IMR-90 (cell line): ENCODE measurements at regions not wholly inside any gene's neighbourhood (a gene's known extent, or its start where the extent isn't known, plus 50 kb on each side); places are given as distances from the start of the nearest gene placed in this dataset.

Experiments
- ATAC-seq: fragments of 200-7000 bp; cut with Tn5 transposase; 2 replicates; pipeline ENCODE4 v1.9.1; 2020; ENCODE audit warnings: low read depth, mild to moderate bottlenecking, moderate library complexity
- BruUV-seq: library from RNA; stranded (reverse); fragments of 400-500 nt; replicated peaks from 2 replicates; lab custom pipeline; 2021; lab: Mats Ljungman, UMichigan
- CTCF ChIA-PET: fragments of 300-600 bp; formaldehyde crosslinking; extraction: SDS; loops from one replicate; lab custom pipeline; 2021; ENCODE audit warnings: antibody characterized with exemption; lab: Yijun Ruan, JAX
- POLR2A ChIA-PET: fragments of 300-600 bp; sonication (Branson Sonifier 250); formaldehyde crosslinking; loops from one replicate; lab custom pipeline; 2022; ENCODE audit warnings: antibody characterized with exemption; ENCODE audit not compliant: unreplicated experiment; lab: Charles Lee
- DNase-seq: peaks from one replicate; pipeline ENCODE4 v3.0.0; 2013
- H2AFZ ChIP-seq: replicated peaks from 2 replicates; pipeline ENCODE3; 2013; ENCODE audit warnings: low read length, mild to moderate bottlenecking; ENCODE audit not compliant: poor library complexity
- H2AK5ac ChIP-seq: 2 replicates; pipeline ENCODE4 v1.6.1; 2013; ENCODE audit warnings: low read depth, low read length, inconsistent platforms
- H2AK9ac ChIP-seq: replicated peaks from 2 replicates; pipeline ENCODE3; 2013; ENCODE audit warnings: mild to moderate bottlenecking, low read depth, low read length, moderate library complexity; ENCODE audit not compliant: poor library complexity
- H2BK120ac ChIP-seq: 2 replicates; pipeline ENCODE4 v1.6.1; 2013; ENCODE audit warnings: low read depth, low read length, inconsistent platforms
- H2BK15ac ChIP-seq: 3 replicates; pipeline ENCODE4 v1.6.1; 2013; ENCODE audit warnings: low read depth, low read length, inconsistent platforms
- H2BK20ac ChIP-seq: 2 replicates; pipeline ENCODE4 v1.6.1; 2013; ENCODE audit warnings: low read depth, mild to moderate bottlenecking, inconsistent platforms, low read length, moderate library complexity
- H2BK5ac ChIP-seq: 2 replicates; pipeline ENCODE4 v1.6.1; 2013; ENCODE audit warnings: mild to moderate bottlenecking, low read depth, low read length, inconsistent platforms; ENCODE audit not compliant: poor library complexity, severe bottlenecking
- H3K14ac ChIP-seq: replicated peaks from 2 replicates; pipeline ENCODE4 v1.6.1; 2013; ENCODE audit warnings: low read depth, low read length, inconsistent platforms
- H3K18ac ChIP-seq: 2 replicates; pipeline ENCODE4 v1.6.1; 2013; ENCODE audit warnings: low read depth, low read length, control low read depth
- H3K23ac ChIP-seq: 2 replicates; pipeline ENCODE4 v1.6.1; 2013; ENCODE audit warnings: low read depth, low read length, inconsistent platforms
- H3K27ac ChIP-seq: 2 replicates; pipeline ENCODE4 v1.5.1; 2013; ENCODE audit warnings: mild to moderate bottlenecking, control low read depth, low read length; ENCODE audit not compliant: insufficient read depth
- H3K27me3 ChIP-seq: 2 replicates; pipeline ENCODE4 v1.6.1; 2013; ENCODE audit warnings: low read length; ENCODE audit not compliant: control insufficient read depth, insufficient read depth
- H3K36me3 ChIP-seq: 2 replicates; pipeline ENCODE4 v1.6.1; 2013; ENCODE audit warnings: low read length, mixed read lengths; ENCODE audit not compliant: control insufficient read depth, insufficient read depth
- H3K4ac ChIP-seq: 2 replicates; pipeline ENCODE4 v1.6.1; 2013; ENCODE audit warnings: low read depth, low read length, inconsistent platforms
- H3K4me1 ChIP-seq: 2 replicates; pipeline ENCODE4 v1.6.1; 2013; ENCODE audit warnings: low read length, mixed read lengths; ENCODE audit not compliant: control insufficient read depth, insufficient read depth
- H3K4me2 ChIP-seq: 2 replicates; pipeline ENCODE4 v1.6.1; 2013; ENCODE audit warnings: low read depth, mild to moderate bottlenecking, control low read depth, low read length, moderate library complexity
- H3K4me3 ChIP-seq: 2 replicates; pipeline ENCODE4 v1.5.1; 2013; ENCODE audit warnings: low read depth, mild to moderate bottlenecking, control low read depth, low read length, moderate library complexity; ENCODE audit not compliant: insufficient read depth
- H3K56ac ChIP-seq: 2 replicates; pipeline ENCODE4 v1.6.1; 2013; ENCODE audit warnings: low read length, inconsistent platforms; ENCODE audit not compliant: insufficient read depth; ENCODE audit errors: extremely low read depth
- H3K79me1 ChIP-seq, 2 experiments: 2 replicates each; pipeline ENCODE4 v1.6.1; 2013; ENCODE audit warnings: low read length in 2 of 2, inconsistent platforms in 1 of 2, low read depth in 1 of 2
- H3K9ac ChIP-seq: 2 replicates; pipeline ENCODE4 v1.6.1; 2013; ENCODE audit warnings: low read depth, low read length, control low read depth
- H3K9me1 ChIP-seq: 2 replicates; pipeline ENCODE4 v1.6.1; 2013; ENCODE audit warnings: low read length, inconsistent platforms; ENCODE audit not compliant: insufficient read depth
- H3K9me3 ChIP-seq: 2 replicates; pipeline ENCODE4 v1.6.1; 2013; ENCODE audit warnings: low read length; ENCODE audit not compliant: control insufficient read depth, insufficient read depth
- H4K20me1 ChIP-seq: 2 replicates; pipeline ENCODE4 v1.6.1; 2013; ENCODE audit warnings: low read length, inconsistent platforms; ENCODE audit not compliant: insufficient read depth
- H4K5ac ChIP-seq: 2 replicates; pipeline ENCODE4 v1.6.1; 2013; ENCODE audit warnings: mild to moderate bottlenecking, low read depth, low read length, control low read depth
- H4K8ac ChIP-seq, 2 experiments: 2 replicates each; pipeline ENCODE4 v1.6.1; 2013; ENCODE audit warnings: low read depth in 2 of 2, low read length in 2 of 2, control low read depth in 1 of 2, inconsistent platforms in 1 of 2
- H4K91ac ChIP-seq: 2 replicates; pipeline ENCODE4 v1.6.1; 2013; ENCODE audit warnings: low read depth, low read length, inconsistent platforms; ENCODE audit not compliant: insufficient read depth
- CHD1 ChIP-seq: IDR thresholded peaks from 2 replicates; pipeline ENCODE4 v1.6.1; 2012; ENCODE audit warnings: low read depth, low read length, improper control_type of control experiment
- MAZ ChIP-seq: IDR thresholded peaks from 2 replicates; pipeline ENCODE4 v1.6.1; 2012; ENCODE audit warnings: low read depth, mild to moderate bottlenecking, low read length, improper control_type of control experiment, moderate library complexity, borderline replicate concordance
- NFE2L2 ChIP-seq: fragments of 150-350 bp; IDR thresholded peaks from 2 replicates; pipeline ENCODE4 v1.6.1; 2016; ENCODE audit warnings: low read depth, mild to moderate bottlenecking, low read length
- RCOR1 ChIP-seq: IDR thresholded peaks from 2 replicates; pipeline ENCODE4 v1.6.1; 2012; ENCODE audit warnings: mild to moderate bottlenecking, low read length, improper control_type of control experiment; ENCODE audit not compliant: insufficient replicate concordance
- SMC3 ChIP-seq: fragments of 150-350 bp; IDR thresholded peaks from 2 replicates; pipeline ENCODE4 v1.6.1; 2016; ENCODE audit warnings: low read depth, mild to moderate bottlenecking, antibody characterized with exemption, low read length, moderate library complexity
- WGBS, 2 experiments: methylation state at CpG; one replicate each; pipeline versions ENCODE4 v1.1.5 to v1.1.7; 2013; ENCODE audit warnings: missing lambda C conversion rate in 2 of 2; ENCODE audit not compliant: insufficient read length in 1 of 2; ENCODE audit errors: extremely low coverage in 2 of 2; 5-methylcytosine and 5-hydroxymethylcytosine counted together
- dilution Hi-C: fragments of 300-500 bp; cut with HindIII; formaldehyde crosslinking; loops from one replicate; pipeline ENCODE4 v1.14.3; 2018; ENCODE audit warnings: low sequenced_read_pairs; ENCODE audit not compliant: unreplicated experiment
- in situ Hi-C: fragments of 300-500 bp; cut with MboI; formaldehyde crosslinking; loops from 3 replicates; pipeline ENCODE4 v1.14.3; 2019; ENCODE audit warnings: low sequenced_read_pairs, inconsistent platforms, mixed read lengths
- intact Hi-C: fragments of 100-400 bp; cut with micrococcal nuclease; formaldehyde crosslinking; loops from 2 replicates; pipeline ENCODE4 v1.10.0; 2022

- Histone ChIP-seq H4K8ac (no peak overlapping the region), H2BK20ac (no peak overlapping the region), H3K4me3 (no peak overlapping the region), H3K36me3 (no peaks in the 10 kb centered on the region), H2BK120ac (no peak overlapping the region), H3K9me1 (no peaks in the 10 kb centered on the region), H3K14ac (no peak overlapping the region), H4K91ac (no peak overlapping the region), H2AK5ac (no peak overlapping the region), H3K27me3 (no peaks in the 10 kb centered on the region; the same call in 1 of the 2 replicates), H3K23ac (no peak overlapping the region), H3K4ac (no peak overlapping the region), H3K9me3 (no peaks in the 10 kb centered on the region), H3K9ac (no peak overlapping the region), H2BK5ac (no peak overlapping the region), H3K56ac (no peak overlapping the region), H4K5ac (no peak overlapping the region), H4K20me1 (no peaks in the 10 kb centered on the region), H3K79me1 (no peaks in the 10 kb centered on the region), H2BK15ac (no peak overlapping the region), H3K4me1 (no peaks in the 10 kb centered on the region), H3K18ac (no peak overlapping the region), H2AK9ac (no peak overlapping the region), H3K27ac (no peak overlapping the region), H3K4me2 (no peak overlapping the region), H2AFZ (no peak overlapping the region)
- dilution Hi-C loops (no loop called here), intact Hi-C loops (no loop called here), in situ Hi-C loops (no loop called here)
- no CpG with 5 or more reads among the region's 2 CpGs for WGBS, 2 experiments
- POLR2A ChIA-PET: no interaction called here
- ATAC-seq: no peak
- no peak for TF ChIP-seq SMC3
- no peak for TF ChIP-seq CHD1
- no peak for TF ChIP-seq RCOR1
- TF ChIP-seq MAZ: no peak
- no peak for TF ChIP-seq NFE2L2
- CTCF ChIA-PET: interaction anchor here (0.6 to 1.0 kb wide), 2 partner anchors 9 to 15 kb away, joined by 3 to 4 read pairs; no protein-coding TSS in a partner anchor
- DNase-seq: no peak
- no TSS peak for BruUV-seq
Observed at GRCh38 chr5:125236007-125236406, 489.6 kb upstream of the ZNF608 start.
